Activated naive CD4-positive, alpha-beta T cell treated with anti-CD3 and anti-CD28 coated beads, Interleukin-2, amount 50 U/mL, for 24 hours (primary cell): ENCODE measurements at regions not wholly inside any gene's neighbourhood (a gene's known extent, or its start where the extent isn't known, plus 50 kb on each side); places are given as distances from the start of the nearest gene placed in this dataset.

Experiments
- H3K27ac Mint-ChIP-seq: one replicate; pipeline ENCODE4 v1.8.0; 2021; ENCODE audit warnings: mild to moderate bottlenecking, mixed read lengths
- H3K27me3 Mint-ChIP-seq: one replicate; pipeline ENCODE4 v1.8.0; 2021; ENCODE audit warnings: mixed read lengths
- H3K36me3 Mint-ChIP-seq: one replicate; pipeline ENCODE4 v1.8.0; 2021; ENCODE audit warnings: mixed read lengths
- H3K4me1 Mint-ChIP-seq: one replicate; pipeline ENCODE4 v1.8.0; 2021; ENCODE audit warnings: mixed read lengths
- H3K4me3 Mint-ChIP-seq: one replicate; pipeline ENCODE4 v1.8.0; 2021; ENCODE audit warnings: mild to moderate bottlenecking, mixed read lengths
- H3K9me3 Mint-ChIP-seq: one replicate; pipeline ENCODE4 v1.8.0; 2021; ENCODE audit warnings: mixed read lengths

- peaks cover 2% of the 10 kb centered on the region for H3K36me3 Mint-ChIP-seq
- peaks cover 11% of the 10 kb centered on the region for H3K4me1 Mint-ChIP-seq
- peaks cover 11% of the 10 kb centered on the region for H3K9me3 Mint-ChIP-seq
- no peaks in the 10 kb centered on the region for H3K27me3 Mint-ChIP-seq
- H3K27ac Mint-ChIP-seq, result no peak overlapping the region
- H3K4me3 Mint-ChIP-seq, result no peak overlapping the region
Measured at GRCh38 chr19:31223740-31224534, 125.3 kb downstream of the TSHZ3 start.

- H3K9me3 Mint-ChIP-seq, result peaks cover 11% of the 10 kb centered on the region
- peaks cover 17% of the 10 kb centered on the region for H3K4me1 Mint-ChIP-seq
- no peak overlapping the region for H3K27ac Mint-ChIP-seq
- H3K27me3 Mint-ChIP-seq, result no peaks in the 10 kb centered on the region
- H3K36me3 Mint-ChIP-seq, result no peaks in the 10 kb centered on the region
- H3K4me3 Mint-ChIP-seq, result no peak overlapping the region
Measured at GRCh38 chr19:31220540-31220939, 128.7 kb downstream of the TSHZ3 start.

GRCh38 chr19:31214997-31215396, 134.2 kb downstream of the TSHZ3 start:
- Mint-ChIP-seq H3K27ac (peak overlapping the region; percentile 97), H3K27me3 (no peaks in the 10 kb centered on the region), H3K9me3 (peaks cover 3% of the 10 kb centered on the region), H3K4me1 (peaks cover 38% of the 10 kb centered on the region), H3K36me3 (no peaks in the 10 kb centered on the region), H3K4me3 (peak overlapping the region; percentile 77)

- peak overlapping the region; percentile 98 for H3K27ac Mint-ChIP-seq
- H3K4me1 Mint-ChIP-seq, result peaks cover 35% of the 10 kb centered on the region
- H3K9me3 Mint-ChIP-seq, result no peaks in the 10 kb centered on the region
- H3K27me3 Mint-ChIP-seq, result no peaks in the 10 kb centered on the region
- peak overlapping the region; percentile 77 for H3K4me3 Mint-ChIP-seq
- no peaks in the 10 kb centered on the region for H3K36me3 Mint-ChIP-seq
Measured at GRCh38 chr19:31214086-31214485, 135.2 kb downstream of the TSHZ3 start.

- no peak overlapping the region for H3K4me3 Mint-ChIP-seq
- no peaks in the 10 kb centered on the region for H3K9me3 Mint-ChIP-seq
Measured at GRCh38 chr19:31211088-31211487, 138.1 kb downstream of the TSHZ3 start.

GRCh38 chr19:31205887-31206518, 143.2 kb downstream of the TSHZ3 start:
- H3K9me3 Mint-ChIP-seq, result no peaks in the 10 kb centered on the region
- H3K36me3 Mint-ChIP-seq, result no peaks in the 10 kb centered on the region
- no peak overlapping the region for H3K27ac Mint-ChIP-seq
- peaks cover 8% of the 10 kb centered on the region for H3K27me3 Mint-ChIP-seq
- no peak overlapping the region for H3K4me3 Mint-ChIP-seq
- H3K4me1 Mint-ChIP-seq, result no peaks in the 10 kb centered on the region

More at GRCh38 chr19:31211088-31211487, 138.1 kb downstream of the TSHZ3 start:
- Mint-ChIP-seq H3K4me1 (peaks cover 29% of the 10 kb centered on the region), H3K36me3 (no peaks in the 10 kb centered on the region), H3K27me3 (no peaks in the 10 kb centered on the region), H3K27ac (peak overlapping the region; percentile 44)

GRCh38 chr19:31204115-31204514, 145.1 kb downstream of the TSHZ3 start:
- Mint-ChIP-seq H3K9me3 (no peaks in the 10 kb centered on the region), H3K27ac (no peak overlapping the region), H3K36me3 (no peaks in the 10 kb centered on the region), H3K4me3 (no peak overlapping the region), H3K27me3 (peaks cover 12% of the 10 kb centered on the region), H3K4me1 (no peaks in the 10 kb centered on the region)

GRCh38 chr19:31185261-31185660, 164.0 kb downstream of the TSHZ3 start:
- Mint-ChIP-seq H3K9me3 (peaks cover 14% of the 10 kb centered on the region), H3K27ac (no peak overlapping the region), H3K27me3 (peaks cover 8% of the 10 kb centered on the region), H3K4me1 (no peaks in the 10 kb centered on the region), H3K4me3 (no peak overlapping the region), H3K36me3 (peaks cover 2% of the 10 kb centered on the region)

GRCh38 chr19:31181535-31181934, 167.7 kb downstream of the TSHZ3 start:
- Mint-ChIP-seq H3K27me3 (peaks cover 4% of the 10 kb centered on the region), H3K4me1 (no peaks in the 10 kb centered on the region), H3K4me3 (no peak overlapping the region), H3K27ac (no peak overlapping the region), H3K36me3 (no peaks in the 10 kb centered on the region), H3K9me3 (no peaks in the 10 kb centered on the region)

- Mint-ChIP-seq H3K27ac (no peak overlapping the region), H3K4me3 (no peak overlapping the region), H3K36me3 (no peaks in the 10 kb centered on the region), H3K4me1 (no peaks in the 10 kb centered on the region), H3K9me3 (no peaks in the 10 kb centered on the region), H3K27me3 (peaks cover 4% of the 10 kb centered on the region)
Measured at GRCh38 chr19:31180907-31181306, 168.3 kb downstream of the TSHZ3 start.

GRCh38 chr19:31179471-31179852, 169.8 kb downstream of the TSHZ3 start:
- no peaks in the 10 kb centered on the region for H3K36me3 Mint-ChIP-seq
- no peak overlapping the region for H3K27ac Mint-ChIP-seq
- no peaks in the 10 kb centered on the region for H3K9me3 Mint-ChIP-seq
- peaks cover 6% of the 10 kb centered on the region for H3K27me3 Mint-ChIP-seq
- H3K4me3 Mint-ChIP-seq, result no peak overlapping the region
- H3K4me1 Mint-ChIP-seq, result no peaks in the 10 kb centered on the region

- Mint-ChIP-seq H3K4me3 (no peak overlapping the region), H3K9me3 (no peaks in the 10 kb centered on the region), H3K4me1 (no peaks in the 10 kb centered on the region), H3K36me3 (no peaks in the 10 kb centered on the region), H3K27me3 (peaks cover 6% of the 10 kb centered on the region), H3K27ac (no peak overlapping the region)
Measured at GRCh38 chr19:31178833-31179470, 170.3 kb downstream of the TSHZ3 start.

GRCh38 chr19:31177246-31177645, 172.0 kb downstream of the TSHZ3 start:
- H3K27me3 Mint-ChIP-seq, result peaks cover 6% of the 10 kb centered on the region
- H3K4me1 Mint-ChIP-seq, result no peaks in the 10 kb centered on the region
- no peak overlapping the region for H3K27ac Mint-ChIP-seq
- H3K4me3 Mint-ChIP-seq, result no peak overlapping the region
- no peaks in the 10 kb centered on the region for H3K9me3 Mint-ChIP-seq
- no peaks in the 10 kb centered on the region for H3K36me3 Mint-ChIP-seq

GRCh38 chr19:31175564-31176348, 173.5 kb downstream of the TSHZ3 start:
- no peak overlapping the region for H3K4me3 Mint-ChIP-seq
- no peaks in the 10 kb centered on the region for H3K4me1 Mint-ChIP-seq
- peaks cover 6% of the 10 kb centered on the region for H3K27me3 Mint-ChIP-seq
- no peak overlapping the region for H3K27ac Mint-ChIP-seq
- no peaks in the 10 kb centered on the region for H3K36me3 Mint-ChIP-seq
- H3K9me3 Mint-ChIP-seq, result no peaks in the 10 kb centered on the region

GRCh38 chr19:31174948-31175347, 174.3 kb downstream of the TSHZ3 start:
- no peaks in the 10 kb centered on the region for H3K36me3 Mint-ChIP-seq
- H3K9me3 Mint-ChIP-seq, result no peaks in the 10 kb centered on the region
- H3K27me3 Mint-ChIP-seq, result peaks cover 6% of the 10 kb centered on the region
- H3K27ac Mint-ChIP-seq, result no peak overlapping the region
- no peak overlapping the region for H3K4me3 Mint-ChIP-seq
- no peaks in the 10 kb centered on the region for H3K4me1 Mint-ChIP-seq
